Right cardiac atrium (tissue), 5 donors: ENCODE measurements at regions not wholly inside any gene's neighbourhood (a gene's known extent, or its start where the extent isn't known, plus 50 kb on each side); places are given as distances from the start of the nearest gene placed in this dataset.
"Not testable (repeated sequence)": the region's sequence is repeated elsewhere in the genome, so short reads cannot be mapped to it uniquely, and the experiment has no call there.

Experiments used
- ATAC-seq, 2 donors: fragments of 200-7000 bp; cut with Tn5 transposase; one replicate each; pipeline versions ENCODE4 v1.8.0 to v1.9.1; 2020; ENCODE audit warnings: moderate library complexity in 2 of 2, mild to moderate bottlenecking in 1 of 2
- DNase-seq, 3 donors: peaks; one replicate each; pipeline ENCODE4 v3.0.0-alpha.2; 2020
- H3K27ac ChIP-seq: one replicate; pipeline ENCODE4 v1.5.1; 2013; ENCODE audit warnings: mild to moderate bottlenecking, low read length, control low read depth, moderate library complexity
- H3K27me3 ChIP-seq: one replicate; pipeline ENCODE4 v1.6.1; 2013; ENCODE audit not compliant: control insufficient read depth, insufficient read depth
- H3K4me1 ChIP-seq: one replicate; pipeline ENCODE4 v1.6.1; 2013; ENCODE audit warnings: low read length; ENCODE audit not compliant: control insufficient read depth, insufficient read depth
- H3K4me3 ChIP-seq: one replicate; pipeline ENCODE4 v1.5.1; 2013; ENCODE audit warnings: low read length, control low read depth
- H3K9me3 ChIP-seq: one replicate; pipeline ENCODE4 v1.6.1; 2013; ENCODE audit warnings: low read length; ENCODE audit not compliant: control insufficient read depth
- WGBS: extraction: QIAGEN DNeasy Blood & Tissue Kit; methylation state at CpG from one replicate; pipeline ENCODE4 v1.1.7; 2013; 5-methylcytosine and 5-hydroxymethylcytosine counted together
- intact Hi-C, 4 donors: fragments of 100-400 bp; cut with DNase I; formaldehyde crosslinking; loops; one replicate each; pipeline versions ENCODE4 v1.11.0 to v1.14.0; 2022 to 2023
- donor health status: healthy with polysubstance abuse.
- donor health status: DM: no; HTN: yes; CAD: no.
- donor health status: DM: no; HTN: no; CAD: no.
- donor health status: DM: no; HTN: yes; CAD: no; lungs with severe emphysema.
- donor health status: DM: yes; HTN: yes; CAD: no.

- intact Hi-C loops, result no loop called here
- Histone ChIP-seq H3K9me3 (no peaks in the 10 kb centered on the region), H3K27me3 (no peaks in the 10 kb centered on the region), H3K4me3 (no peak overlapping the region), H3K4me1 (peaks cover 2% of the 10 kb centered on the region), H3K27ac (no peak overlapping the region)
- 29% methylated on average over 5 of the region's 5 CpGs for WGBS
- peak; percentile 67 to 80 for ATAC-seq
- no peak for DNase-seq
Observed at GRCh38 chr7:80312139-80312661, 177.6 kb downstream of the GNAI1 start.

GRCh38 chr7:80311313-80311712 is 176.7 kb downstream of the GNAI1 start:
- Histone ChIP-seq H3K4me1 (peaks cover 2% of the 10 kb centered on the region), H3K9me3 (no peaks in the 10 kb centered on the region), H3K27me3 (no peaks in the 10 kb centered on the region), H3K27ac (no peak overlapping the region), H3K4me3 (no peak overlapping the region)
- intact Hi-C loops, result no loop called here
- ATAC-seq, result no peak
- no peak for DNase-seq
- WGBS, result 38% methylated on average over 2 of the region's 2 CpGs

GRCh38 chr7:80309971-80310549 is 175.4 kb downstream of the GNAI1 start:
- intact Hi-C loops, result no loop called here
- Histone ChIP-seq H3K27me3 (no peaks in the 10 kb centered on the region), H3K4me1 (peaks cover 2% of the 10 kb centered on the region), H3K4me3 (no peak overlapping the region), H3K9me3 (no peaks in the 10 kb centered on the region), H3K27ac (no peak overlapping the region)
- WGBS, result 81% methylated on average over 4 of the region's 4 CpGs
- DNase-seq (no peak), ATAC-seq (no peak)

- no peak overlapping the region for H3K27ac ChIP-seq
- H3K4me3 ChIP-seq, result no peak overlapping the region
- no peaks in the 10 kb centered on the region for H3K27me3 ChIP-seq
- no peak for DNase-seq
- 99% methylated on average over 3 of the region's 3 CpGs for WGBS
- ATAC-seq, result no peak
- H3K4me1 ChIP-seq, result peaks cover 2% of the 10 kb centered on the region
- no peaks in the 10 kb centered on the region for H3K9me3 ChIP-seq
- intact Hi-C loops, result no loop called here
Observed at GRCh38 chr7:80309377-80309776, 174.7 kb downstream of the GNAI1 start.

GRCh38 chr7:80307227-80307856 is 172.7 kb downstream of the GNAI1 start:
- no peaks in the 10 kb centered on the region for H3K9me3 ChIP-seq
- H3K27me3 ChIP-seq, result no peaks in the 10 kb centered on the region
- H3K27ac ChIP-seq, result no peak overlapping the region
- H3K4me1 ChIP-seq, result peaks cover 2% of the 10 kb centered on the region
- no peak for DNase-seq
- ATAC-seq, result no peak
- H3K4me3 ChIP-seq, result no peak overlapping the region
- WGBS, result 89% methylated on average over 2 of the region's 2 CpGs
- intact Hi-C loops, result no loop called here

- no peak for ATAC-seq
Observed at GRCh38 chr7:80303315-80303714, 168.7 kb downstream of the GNAI1 start.

GRCh38 chr7:80302636-80303035 is 168.0 kb downstream of the GNAI1 start:
- intact Hi-C loops, result no loop called here
- H3K27ac ChIP-seq, result no peak overlapping the region
- no peaks in the 10 kb centered on the region for H3K27me3 ChIP-seq
- no peaks in the 10 kb centered on the region for H3K4me1 ChIP-seq
- H3K9me3 ChIP-seq, result no peaks in the 10 kb centered on the region
- ATAC-seq, result no peak
- 91% methylated on average over 2 of the region's 2 CpGs for WGBS
- no peak overlapping the region for H3K4me3 ChIP-seq
- no peak for DNase-seq

More at GRCh38 chr7:80303315-80303714, 168.7 kb downstream of the GNAI1 start:
- Histone ChIP-seq H3K9me3 (no peaks in the 10 kb centered on the region), H3K4me3 (no peak overlapping the region), H3K4me1 (no peaks in the 10 kb centered on the region), H3K27ac (no peak overlapping the region), H3K27me3 (no peaks in the 10 kb centered on the region)
- WGBS, result 75% methylated on average over 2 of the region's 2 CpGs
- DNase-seq, result no peak
- intact Hi-C loops, result no loop called here

GRCh38 chr7:80302078-80302477 is 167.4 kb downstream of the GNAI1 start:
- 78% methylated on average over 5 of the region's 5 CpGs for WGBS
- Histone ChIP-seq H3K27me3 (no peaks in the 10 kb centered on the region), H3K9me3 (no peaks in the 10 kb centered on the region), H3K27ac (no peak overlapping the region), H3K4me1 (no peaks in the 10 kb centered on the region), H3K4me3 (no peak overlapping the region)
- intact Hi-C loops, result no loop called here
- no peak for DNase-seq
- ATAC-seq, result no peak

GRCh38 chr7:80298201-80298600 is 163.6 kb downstream of the GNAI1 start:
- intact Hi-C loops, result no loop called here
- Histone ChIP-seq H3K27me3 (no peaks in the 10 kb centered on the region), H3K9me3 (no peaks in the 10 kb centered on the region), H3K27ac (no peak overlapping the region), H3K4me3 (no peak overlapping the region), H3K4me1 (no peaks in the 10 kb centered on the region)
- DNase-seq, result no peak
- ATAC-seq, result no peak

GRCh38 chr7:80294346-80294745 is 159.7 kb downstream of the GNAI1 start:
- H3K9me3 ChIP-seq, result no peaks in the 10 kb centered on the region
- H3K27ac ChIP-seq, result no peak overlapping the region
- no peaks in the 10 kb centered on the region for H3K27me3 ChIP-seq
- H3K4me3 ChIP-seq, result no peak overlapping the region
- intact Hi-C loops, result no loop called here
- H3K4me1 ChIP-seq, result no peaks in the 10 kb centered on the region
- no peak for ATAC-seq
- DNase-seq, result no peak

GRCh38 chr7:80292634-80293033 is 158.0 kb downstream of the GNAI1 start:
- H3K9me3 ChIP-seq, DNase-seq, intact Hi-C loops, H3K4me3 ChIP-seq, ATAC-seq, H3K4me1 ChIP-seq, H3K27ac ChIP-seq, H3K27me3 ChIP-seq: not testable (repeated sequence)
- 79% methylated on average over 3 of the region's 3 CpGs for WGBS
